ENCODE measurements at regions not wholly inside any gene's neighbourhood (a gene's known extent, or its start where the extent isn't known, plus 50 kb on each side); places are given as distances from the start of the nearest gene placed in this dataset.

- TF ChIP-seq, protein P1, sequence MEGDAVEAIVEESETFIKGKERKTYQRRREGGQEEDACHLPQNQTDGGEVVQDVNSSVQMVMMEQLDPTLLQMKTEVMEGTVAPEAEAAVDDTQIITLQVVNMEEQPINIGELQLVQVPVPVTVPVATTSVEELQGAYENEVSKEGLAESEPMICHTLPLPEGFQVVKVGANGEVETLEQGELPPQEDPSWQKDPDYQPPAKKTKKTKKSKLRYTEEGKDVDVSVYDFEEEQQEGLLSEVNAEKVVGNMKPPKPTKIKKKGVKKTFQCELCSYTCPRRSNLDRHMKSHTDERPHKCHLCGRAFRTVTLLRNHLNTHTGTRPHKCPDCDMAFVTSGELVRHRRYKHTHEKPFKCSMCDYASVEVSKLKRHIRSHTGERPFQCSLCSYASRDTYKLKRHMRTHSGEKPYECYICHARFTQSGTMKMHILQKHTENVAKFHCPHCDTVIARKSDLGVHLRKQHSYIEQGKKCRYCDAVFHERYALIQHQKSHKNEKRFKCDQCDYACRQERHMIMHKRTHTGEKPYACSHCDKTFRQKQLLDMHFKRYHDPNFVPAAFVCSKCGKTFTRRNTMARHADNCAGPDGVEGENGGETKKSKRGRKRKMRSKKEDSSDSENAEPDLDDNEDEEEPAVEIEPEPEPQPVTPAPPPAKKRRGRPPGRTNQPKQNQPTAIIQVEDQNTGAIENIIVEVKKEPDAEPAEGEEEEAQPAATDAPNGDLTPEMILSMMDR (IDR thresholded peaks at IDR 0.05): no peak
- TF ChIP-seq REST (IDR thresholded peaks at IDR 0.05; ENCODE audit: insufficient read depth in 1 of 2, low read depth in 2 of 2, low read length in 1 of 2) (no peak), SIN3A (IDR thresholded peaks at IDR 0.05; ENCODE audit: borderline replicate concordance, insufficient read depth, low read depth, low read length) (no peak), POLR2AphosphoS5 (IDR thresholded peaks at IDR 0.05; ENCODE audit: low read depth, low read length) (no peak)
These were observed 126.6 kb upstream of the CREB1 start for GRCh38 chr2:207403141-207403540.

All from Panc1 (cell line).